ENCODE measurements at regions not wholly inside any gene's neighbourhood (a gene's known extent, or its start where the extent isn't known, plus 50 kb on each side); places are given as distances from the start of the nearest gene placed in this dataset.

GRCh38 chr5:24272741-24273140, 372.0 kb downstream of the CDH10 start:
- Histone ChIP-seq H3K27ac (ENCODE audit: low read depth in 2 of 2, low read length in 2 of 2) (no peak overlapping the region), H3K27me3 (ENCODE audit: control insufficient read depth, insufficient read depth, low read length) (no peaks in the 10 kb centered on the region), H3K4me3 (ENCODE audit: low read length in 3 of 3) (no peak overlapping the region), H3K4me1 (ENCODE audit: control insufficient read depth in 2 of 3, insufficient read depth in 2 of 3, low read depth in 1 of 3, low read length in 3 of 3) (no peaks in the 10 kb centered on the region), H3K36me3 (ENCODE audit: control insufficient read depth in 2 of 3, insufficient read depth in 3 of 3, low read length in 3 of 3) (no peaks in the 10 kb centered on the region), H3K9me3 (ENCODE audit: control insufficient read depth in 2 of 3, insufficient read depth in 1 of 3, low read length in 3 of 3) (no peaks in the 10 kb centered on the region), H3K9ac (ENCODE audit: low read length in 3 of 3) (no peak overlapping the region)
- no peak for TF ChIP-seq CTCF (IDR thresholded peaks at IDR 0.05; ENCODE audit: borderline replicate concordance, extremely low read depth, insufficient read depth)
- intact Hi-C loops (cut with DNase I), result no loop called here
- FAIRE-seq (no peak), DNase-seq (no peak)

GRCh38 chr5:24280215-24280614, 364.6 kb downstream of the CDH10 start:
- H3K4me3 ChIP-seq (ENCODE audit: low read length in 3 of 3), result no peak overlapping the region
- no peaks in the 10 kb centered on the region for H3K27me3 ChIP-seq (ENCODE audit: control insufficient read depth, insufficient read depth, low read length)
- no peaks in the 10 kb centered on the region for H3K36me3 ChIP-seq (ENCODE audit: control insufficient read depth in 2 of 3, insufficient read depth in 3 of 3, low read length in 3 of 3)
- no peak for TF ChIP-seq CTCF (IDR thresholded peaks at IDR 0.05; ENCODE audit: borderline replicate concordance, extremely low read depth, insufficient read depth)
- no peak for DNase-seq
- FAIRE-seq, result no peak
- no peaks in the 10 kb centered on the region for H3K4me1 ChIP-seq (ENCODE audit: control insufficient read depth in 2 of 3, insufficient read depth in 2 of 3, low read depth in 1 of 3, low read length in 3 of 3)
- H3K9ac ChIP-seq (ENCODE audit: low read length in 3 of 3), result no peak overlapping the region
- no peak overlapping the region for H3K27ac ChIP-seq (ENCODE audit: low read depth in 2 of 2, low read length in 2 of 2)
- intact Hi-C loops (cut with DNase I), result no loop called here
- H3K9me3 ChIP-seq (ENCODE audit: control insufficient read depth in 2 of 3, insufficient read depth in 1 of 3, low read length in 3 of 3), result no peaks in the 10 kb centered on the region

DNA sequence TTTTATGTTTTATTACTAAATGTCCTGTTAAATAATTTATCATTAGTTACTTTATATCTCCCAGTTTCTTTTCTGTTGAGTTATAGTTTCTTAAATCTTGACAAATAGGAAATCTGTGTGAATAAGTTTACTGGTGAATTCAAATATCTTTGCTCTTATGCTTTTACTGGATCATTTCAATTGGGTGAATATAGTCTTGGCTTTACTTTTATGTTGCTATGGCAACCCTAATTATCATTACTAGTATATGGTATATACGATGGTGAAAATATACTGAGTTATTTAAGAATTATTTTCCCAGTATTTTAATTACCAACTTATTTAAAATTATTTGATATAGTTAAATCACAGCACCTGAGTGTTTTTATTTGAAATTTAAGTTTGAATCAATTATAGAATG, 363.0 kb downstream of the CDH10 start:
- Histone ChIP-seq H3K36me3 (ENCODE audit: control insufficient read depth in 2 of 3, insufficient read depth in 3 of 3, low read length in 3 of 3) (no peaks in the 10 kb centered on the region), H3K4me3 (ENCODE audit: low read length in 3 of 3) (no peak overlapping the region), H3K9ac (ENCODE audit: low read length in 3 of 3) (no peak overlapping the region), H3K27me3 (ENCODE audit: control insufficient read depth, insufficient read depth, low read length) (no peaks in the 10 kb centered on the region), H3K9me3 (ENCODE audit: control insufficient read depth in 2 of 3, insufficient read depth in 1 of 3, low read length in 3 of 3) (no peaks in the 10 kb centered on the region), H3K4me1 (ENCODE audit: control insufficient read depth in 2 of 3, insufficient read depth in 2 of 3, low read depth in 1 of 3, low read length in 3 of 3) (no peaks in the 10 kb centered on the region), H3K27ac (ENCODE audit: low read depth in 2 of 2, low read length in 2 of 2) (no peak overlapping the region)
- DNase-seq (no peak), FAIRE-seq (no peak)
- intact Hi-C loops (cut with DNase I), result no loop called here
- no peak for TF ChIP-seq CTCF (IDR thresholded peaks at IDR 0.05; ENCODE audit: borderline replicate concordance, extremely low read depth, insufficient read depth)

DNA sequence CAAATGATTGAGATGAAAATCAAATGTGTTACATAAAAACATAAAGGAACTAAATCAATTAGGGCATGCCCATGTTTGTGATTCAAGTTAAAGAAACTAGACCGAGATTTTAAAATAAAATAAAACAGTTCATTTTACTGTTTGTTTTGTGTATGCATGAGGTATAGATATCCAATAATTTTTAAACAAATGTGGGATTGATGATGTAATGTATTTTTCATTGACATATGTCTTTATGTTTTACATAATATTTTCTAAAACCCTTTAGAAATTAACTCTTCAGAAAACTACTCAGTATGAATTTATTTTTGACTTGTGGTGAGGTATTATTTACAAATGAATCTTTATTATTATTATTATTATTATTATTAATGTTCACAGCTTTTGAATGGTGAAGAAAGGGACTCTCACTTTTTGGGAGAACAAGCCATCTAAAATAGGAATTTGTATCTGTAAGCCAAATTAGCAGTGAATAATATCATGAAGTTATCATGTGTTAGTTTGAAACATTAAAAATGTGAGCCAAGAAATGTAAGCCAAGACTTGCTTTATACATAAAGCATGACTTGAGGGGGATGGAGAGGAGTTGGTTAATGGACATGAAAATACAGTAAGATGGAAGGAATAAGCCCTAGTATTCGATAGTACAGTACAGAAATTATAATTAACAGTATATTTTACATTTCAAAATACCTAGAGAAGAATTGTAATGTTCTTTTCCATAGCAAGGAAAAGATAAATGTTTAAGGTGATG, 355.0 kb downstream of the CDH10 start:
- FAIRE-seq (no peak), DNase-seq (no peak)
- H3K36me3 ChIP-seq (ENCODE audit: control insufficient read depth in 2 of 3, insufficient read depth in 3 of 3, low read length in 3 of 3), result no peaks in the 10 kb centered on the region
- no peak for TF ChIP-seq CTCF (IDR thresholded peaks at IDR 0.05; ENCODE audit: borderline replicate concordance, extremely low read depth, insufficient read depth)
- H3K4me1 ChIP-seq (ENCODE audit: control insufficient read depth in 2 of 3, insufficient read depth in 2 of 3, low read depth in 1 of 3, low read length in 3 of 3), result no peaks in the 10 kb centered on the region
- no peaks in the 10 kb centered on the region for H3K9me3 ChIP-seq (ENCODE audit: control insufficient read depth in 2 of 3, insufficient read depth in 1 of 3, low read length in 3 of 3)
- H3K27me3 ChIP-seq (ENCODE audit: control insufficient read depth, insufficient read depth, low read length), result no peaks in the 10 kb centered on the region
- intact Hi-C loops (cut with DNase I), result no loop called here
- no peak overlapping the region for H3K27ac ChIP-seq (ENCODE audit: low read depth in 2 of 2, low read length in 2 of 2)
- no peak overlapping the region for H3K9ac ChIP-seq (ENCODE audit: low read length in 3 of 3)
- H3K4me3 ChIP-seq (ENCODE audit: low read length in 3 of 3), result no peak overlapping the region
